ENCODE measurements at regions not wholly inside any gene's neighbourhood (a gene's known extent, or its start where the extent isn't known, plus 50 kb on each side); places are given as distances from the start of the nearest gene placed in this dataset.
"Not testable (repeated sequence)": the region's sequence is repeated elsewhere in the genome, so short reads cannot be mapped to it uniquely, and the experiment has no call there.

DNA sequence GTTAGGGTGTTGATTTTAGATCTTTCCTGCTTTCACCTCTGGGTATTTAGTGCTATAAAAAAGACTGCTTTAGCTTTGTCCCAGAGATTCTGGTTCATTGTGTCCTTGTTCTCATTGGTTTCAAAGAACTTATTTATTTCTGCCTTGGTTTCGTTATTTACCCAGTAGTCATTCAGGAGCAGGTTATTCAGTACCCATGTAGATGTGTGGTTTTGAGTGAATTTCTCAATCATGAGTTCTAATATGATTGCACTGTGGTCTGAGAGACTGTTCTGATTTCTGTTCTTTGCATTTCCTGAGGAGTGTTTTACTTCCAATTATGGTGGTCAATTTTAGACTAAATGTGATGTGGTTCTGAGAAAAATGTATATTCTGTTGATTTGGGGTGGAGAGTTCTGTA lies 167.1 kb upstream of the KYNU start:
- intact Hi-C loops (cut with DNase I): no loop called here
- no peaks in the 10 kb centered on the region for H3K4me1 ChIP-seq
- FAIRE-seq: no peak
- no peak for TF ChIP-seq CTCF (IDR thresholded peaks at IDR 0.05)
- H3K27me3 ChIP-seq: no peaks in the 10 kb centered on the region
- no peaks in the 10 kb centered on the region for H3K9me3 ChIP-seq
- H3K36me3 ChIP-seq: no peaks in the 10 kb centered on the region
- H3K4me3 ChIP-seq: no peak overlapping the region
- no peak for DNase-seq
- no peak for ATAC-seq
- no peak overlapping the region for H3K27ac ChIP-seq
- WGBS, 2 donors: 23 to 44% methylated on average over 1 of the region's 1 CpG

DNA sequence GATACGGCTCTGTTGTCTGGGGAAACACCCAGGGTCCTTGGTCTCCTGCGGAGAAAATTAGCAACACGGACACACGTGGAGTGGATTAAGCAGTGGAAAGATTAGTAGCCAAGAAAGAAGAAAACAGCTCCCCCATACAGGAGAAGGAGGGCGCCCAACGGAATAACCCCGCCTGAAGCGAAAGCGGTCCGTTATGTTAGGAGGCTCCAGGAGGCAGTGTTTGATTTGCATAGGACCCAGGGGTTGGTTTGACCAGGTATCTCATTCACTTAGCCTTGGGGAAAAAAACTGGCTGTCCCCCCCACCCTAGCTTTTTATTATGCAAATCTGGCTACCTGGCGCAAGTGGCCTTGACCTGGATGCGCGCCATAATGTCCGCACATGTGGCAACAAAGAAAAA lies 170.1 kb upstream of the KYNU start:
- H3K27ac ChIP-seq: no peak overlapping the region
- H3K27me3 ChIP-seq: no peaks in the 10 kb centered on the region
- H3K9me3 ChIP-seq: no peaks in the 10 kb centered on the region
- H3K36me3 ChIP-seq: no peaks in the 10 kb centered on the region
- no peak for DNase-seq
- no peaks in the 10 kb centered on the region for H3K4me1 ChIP-seq
- FAIRE-seq: no peak
- intact Hi-C loops (cut with DNase I): no loop called here
- ATAC-seq: no peak
- no peak overlapping the region for H3K4me3 ChIP-seq
- 83 to 90% methylated on average over 14 of the region's 14 CpGs for WGBS, 2 donors
- no peak for TF ChIP-seq CTCF (IDR thresholded peaks at IDR 0.05)

GRCh38 chr2:142702397-142702796 lies 175.1 kb upstream of the KYNU start:
- H3K4me3 ChIP-seq; intact Hi-C loops (cut with DNase I); H3K9me3 ChIP-seq; H3K27me3 ChIP-seq; FAIRE-seq; DNase-seq; ATAC-seq; H3K36me3 ChIP-seq; H3K4me1 ChIP-seq; H3K27ac ChIP-seq: not testable (repeated sequence)
- 90 to 97% methylated on average over 16 to 21 of the region's 24 CpGs for WGBS, 2 donors

DNA sequence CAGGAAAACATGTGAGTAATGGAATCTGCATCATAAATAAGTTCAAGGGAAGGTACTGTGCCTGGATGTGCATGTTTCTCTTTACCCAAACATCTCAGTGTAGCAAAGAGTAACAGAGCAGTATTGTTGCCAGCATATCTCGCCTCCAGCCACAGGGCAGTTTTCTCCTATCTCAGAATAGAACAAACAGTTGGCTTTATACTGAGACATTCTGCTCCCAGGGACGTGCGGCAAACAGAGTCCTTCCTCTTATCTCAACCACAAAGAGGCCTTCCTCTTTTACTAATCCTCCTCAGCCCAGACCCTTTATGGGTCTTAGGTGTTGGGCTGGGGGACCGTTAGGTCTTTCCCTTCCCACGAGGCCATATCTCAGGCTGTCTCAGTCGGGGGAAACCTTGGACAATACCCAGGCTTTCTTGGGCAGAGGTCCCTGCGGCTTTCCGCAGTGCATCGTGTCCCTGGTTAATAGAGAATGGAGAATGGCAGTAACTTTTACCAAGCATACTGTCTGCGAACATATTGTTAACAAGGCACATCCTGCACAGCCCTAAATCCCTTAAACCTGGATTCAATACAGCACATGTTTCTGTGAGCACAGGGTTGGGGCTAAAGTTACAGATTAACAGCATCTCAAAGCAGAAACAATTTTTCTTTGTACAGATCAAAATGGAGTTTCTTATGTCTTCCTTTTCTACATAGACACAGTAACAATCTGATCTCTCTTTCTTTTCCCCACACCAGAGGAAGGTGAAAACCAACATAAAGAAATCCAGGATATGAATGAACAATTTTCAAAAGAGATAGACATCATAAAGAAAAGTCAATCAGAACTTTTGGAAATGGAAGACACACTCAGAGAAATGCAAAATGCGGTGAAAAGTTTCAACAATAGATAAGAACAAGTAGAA lies 181.9 kb upstream of the KYNU start:
- H3K4me3 ChIP-seq; H3K36me3 ChIP-seq; DNase-seq; H3K27me3 ChIP-seq; intact Hi-C loops (cut with DNase I); H3K4me1 ChIP-seq; H3K9me3 ChIP-seq; FAIRE-seq: not testable (repeated sequence)
- WGBS, 2 donors: 31 to 40% methylated on average over 11 of the region's 11 CpGs
- ATAC-seq: peak in 2 of 4 donors; percentile 62 to 63
- peak overlapping the region in 1 of 4 donors; percentile 33 for H3K27ac ChIP-seq

DNA sequence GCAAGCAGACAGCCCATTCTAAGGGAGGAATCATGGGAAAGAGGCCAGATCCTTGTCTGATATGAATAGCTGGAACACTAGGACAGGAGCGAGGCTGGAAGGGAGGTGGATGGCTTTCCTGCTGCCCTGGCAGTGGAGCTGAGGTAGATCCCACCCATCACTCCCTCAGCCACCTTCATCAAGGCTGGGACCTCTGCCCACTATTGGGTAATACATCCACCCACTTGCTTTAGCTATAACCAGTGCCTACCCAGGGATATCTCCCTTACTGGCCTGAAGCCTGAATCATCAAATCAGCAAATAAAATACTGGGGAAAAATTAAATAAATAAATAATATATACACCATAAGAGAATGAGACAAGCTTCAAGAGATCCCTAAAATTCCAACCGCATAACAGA lies 183.2 kb upstream of the KYNU start:
- no peak for TF ChIP-seq CTCF (IDR thresholded peaks at IDR 0.05)
- intact Hi-C loops (cut with DNase I): no loop called here

More for the DNA sequence above, 183.2 kb upstream of the KYNU start:
- H3K4me3 ChIP-seq: no peak overlapping the region
- H3K4me1 ChIP-seq: no peaks in the 10 kb centered on the region
- no peaks in the 10 kb centered on the region for H3K36me3 ChIP-seq
- H3K27ac ChIP-seq: no peak overlapping the region
- ATAC-seq (no peak), DNase-seq (no peak), FAIRE-seq (no peak)
- no peaks in the 10 kb centered on the region for H3K9me3 ChIP-seq
- 80 to 87% methylated on average over 2 of the region's 2 CpGs for WGBS, 2 donors
- H3K27me3 ChIP-seq: no peaks in the 10 kb centered on the region
